Endothelial cell of umbilical vein (primary cell): ENCODE measurements at regions not wholly inside any gene's neighbourhood (a gene's known extent, or its start where the extent isn't known, plus 50 kb on each side); places are given as distances from the start of the nearest gene placed in this dataset.

Experiments
- CTCF ChIP-seq, 2 donors: IDR thresholded peaks; 1 replicate in 1 of 2; 2 replicates in 1 of 2; pipeline ENCODE4 v1.5.1; 2011; ENCODE audit warnings: low read length in 2 of 2, mild to moderate bottlenecking in 2 of 2, moderate library complexity in 2 of 2, control low read depth in 1 of 2, inconsistent platforms in 1 of 2, low read depth in 1 of 2; ENCODE audit not compliant: insufficient read depth in 1 of 2; ENCODE audit errors: extremely low read depth in 1 of 2
- EZH2 ChIP-seq: IDR thresholded peaks from 2 replicates; pipeline ENCODE4 v1.6.1; 2012; ENCODE audit warnings: borderline replicate concordance, low read depth, mild to moderate bottlenecking, moderate library complexity, low read length, inconsistent platforms; ENCODE audit not compliant: severe bottlenecking
- FOS ChIP-seq: IDR thresholded peaks from 2 replicates; pipeline ENCODE4 v1.6.1; 2011; ENCODE audit warnings: mild to moderate bottlenecking, low read length, moderate library complexity, borderline replicate concordance; ENCODE audit not compliant: insufficient read depth
- GATA2 ChIP-seq: IDR thresholded peaks from 2 replicates; pipeline ENCODE4 v1.7.0; 2011; ENCODE audit warnings: low read depth, mild to moderate bottlenecking, moderate library complexity, mixed read lengths, low read length; ENCODE audit not compliant: insufficient read length, insufficient read depth
- JUN ChIP-seq: IDR thresholded peaks from 2 replicates; pipeline ENCODE4 v1.6.1; 2011; ENCODE audit warnings: borderline replicate concordance, low read depth; ENCODE audit not compliant: insufficient read length, insufficient read depth
- MAX ChIP-seq: IDR thresholded peaks from 2 replicates; pipeline ENCODE4 v1.6.1; 2011; ENCODE audit not compliant: insufficient read depth, insufficient read length
- POLR2A ChIP-seq: IDR thresholded peaks from 2 replicates; pipeline ENCODE4 v1.6.1; 2012; ENCODE audit warnings: low read depth, mild to moderate bottlenecking, control low read depth, low read length
- POLR2AphosphoS5 ChIP-seq: IDR thresholded peaks from 2 replicates; pipeline ENCODE4 v1.6.1; 2012; ENCODE audit warnings: low read depth, mild to moderate bottlenecking, control low read depth, low read length, moderate library complexity; ENCODE audit not compliant: insufficient read depth

GRCh38 chr10:65234261-65234660 lies 1691.6 kb upstream of the LRRTM3 start:
- TF ChIP-seq CTCF (IDR thresholded peaks at IDR 0.05; ENCODE audit: extremely low read depth in 1 of 2, insufficient read depth in 1 of 2, low read depth in 1 of 2, low read length in 2 of 2) (no peak), MAX (no peak), EZH2 (no peak), POLR2A (no peak), FOS (no peak), POLR2AphosphoS5 (no peak), JUN (peak; percentile 16), GATA2 (no peak)
